HEK293T (cell line): ENCODE measurements at regions not wholly inside any gene's neighbourhood (a gene's known extent, or its start where the extent isn't known, plus 50 kb on each side); places are given as distances from the start of the nearest gene placed in this dataset.

Experiments used
- CTCF ChIA-PET: fragments of 350-600 bp; formaldehyde crosslinking; extraction: SDS; loops from one replicate; lab custom pipeline; 2021; ENCODE audit warnings: antibody characterized with exemption, inconsistent platforms; lab: Yijun Ruan, JAX
- POLR2A ChIA-PET: fragments of 350-600 bp; formaldehyde crosslinking; extraction: SDS; loops from one replicate; lab custom pipeline; 2020; ENCODE audit warnings: antibody characterized with exemption, inconsistent platforms; lab: Yijun Ruan, JAX
- DNase-seq: peaks from one replicate; pipeline ENCODE4 v3.0.0; 2012; ENCODE audit warnings: mixed read lengths; ENCODE audit errors: extremely low spot score
- ARNT ChIP-seq: fragments of 450-650 bp; IDR thresholded peaks from 2 replicates; pipeline ENCODE4 v1.6.1; 2017; ENCODE audit warnings: mild to moderate bottlenecking
- BHLHE40 ChIP-seq: fragments of 450-650 bp; IDR thresholded peaks from 2 replicates; pipeline ENCODE4 v1.6.1; 2016; ENCODE audit warnings: mild to moderate bottlenecking, moderate library complexity, borderline replicate concordance
- CTBP1 ChIP-seq: fragments of 450-650 bp; IDR thresholded peaks from 2 replicates; pipeline ENCODE4 v1.6.1; 2016; ENCODE audit warnings: borderline replicate concordance
- ELF4 ChIP-seq: fragments of 450-650 bp; IDR thresholded peaks from 2 replicates; pipeline ENCODE4 v1.6.1; 2017; ENCODE audit warnings: antibody characterized with exemption
- FOXA1 ChIP-seq: fragments of 450-650 bp; IDR thresholded peaks from 2 replicates; pipeline ENCODE4 v1.6.1; 2016; ENCODE audit warnings: mild to moderate bottlenecking
- FOXK2 ChIP-seq: fragments of 450-650 bp; IDR thresholded peaks from 2 replicates; pipeline ENCODE4 v1.6.1; 2016; ENCODE audit warnings: mild to moderate bottlenecking
- FOXM1 ChIP-seq: fragments of 450-650 bp; IDR thresholded peaks from 2 replicates; pipeline ENCODE4 v1.6.1; 2017; ENCODE audit warnings: mild to moderate bottlenecking, borderline replicate concordance
- HDGF ChIP-seq: fragments of 450-650 bp; IDR thresholded peaks from 2 replicates; pipeline ENCODE4 v1.6.1; 2017; ENCODE audit warnings: antibody characterized with exemption, borderline replicate concordance
- L3MBTL2 ChIP-seq: fragments of 450-650 bp; conservative IDR thresholded peaks from 2 replicates; pipeline ENCODE4 v1.6.1; 2016; ENCODE audit warnings: mild to moderate bottlenecking
- LEF1 ChIP-seq: fragments of 450-650 bp; IDR thresholded peaks from 2 replicates; pipeline ENCODE4 v1.6.1; 2017; ENCODE audit warnings: mild to moderate bottlenecking, borderline replicate concordance
- NFRKB ChIP-seq: fragments of 450-650 bp; IDR thresholded peaks from 2 replicates; pipeline ENCODE4 v1.6.1; 2016; ENCODE audit warnings: mild to moderate bottlenecking, moderate library complexity
- SP1 ChIP-seq: fragments of 450-650 bp; IDR thresholded peaks from 2 replicates; pipeline ENCODE4 v1.6.1; 2017
- SUZ12 ChIP-seq: fragments of 450-650 bp; IDR thresholded peaks from 2 replicates; pipeline ENCODE4 v1.6.1; 2016; ENCODE audit warnings: mild to moderate bottlenecking
- TARDBP ChIP-seq: fragments of 450-650 bp; IDR thresholded peaks from 2 replicates; pipeline ENCODE4 v1.6.1; 2016
- ZNF384 ChIP-seq: fragments of 450-650 bp; IDR thresholded peaks from 2 replicates; pipeline ENCODE4 v1.6.1; 2016
- TF ChIP-seq, protein P1 (sequence below): fragments of 450-650 bp; IDR thresholded peaks from 2 replicates; pipeline ENCODE4 v1.6.1; 2016

DNA sequence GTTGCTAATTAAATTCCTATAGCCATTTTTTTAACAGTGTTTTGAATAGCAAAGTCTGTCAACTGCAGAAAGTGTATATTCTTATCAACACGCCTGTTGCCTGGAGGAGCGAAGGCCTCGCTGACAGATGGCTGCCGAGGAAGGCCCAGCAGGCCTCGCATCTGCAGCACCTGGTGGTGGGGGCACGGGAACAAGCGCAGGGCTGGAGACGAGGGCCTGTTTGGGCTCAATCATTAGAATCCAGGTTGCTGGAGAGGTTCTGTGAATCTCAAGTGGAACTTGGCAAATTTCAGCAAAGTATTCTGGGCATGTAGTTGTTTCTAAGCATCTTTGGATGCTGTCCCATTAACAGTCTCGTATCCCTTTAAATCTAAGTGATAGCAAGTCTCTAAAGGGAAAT is 66.1 kb upstream of the FAM204A start:
- TF ChIP-seq SUZ12 (no peak), ZNF384 (no peak), L3MBTL2 (no peak)

DNA sequence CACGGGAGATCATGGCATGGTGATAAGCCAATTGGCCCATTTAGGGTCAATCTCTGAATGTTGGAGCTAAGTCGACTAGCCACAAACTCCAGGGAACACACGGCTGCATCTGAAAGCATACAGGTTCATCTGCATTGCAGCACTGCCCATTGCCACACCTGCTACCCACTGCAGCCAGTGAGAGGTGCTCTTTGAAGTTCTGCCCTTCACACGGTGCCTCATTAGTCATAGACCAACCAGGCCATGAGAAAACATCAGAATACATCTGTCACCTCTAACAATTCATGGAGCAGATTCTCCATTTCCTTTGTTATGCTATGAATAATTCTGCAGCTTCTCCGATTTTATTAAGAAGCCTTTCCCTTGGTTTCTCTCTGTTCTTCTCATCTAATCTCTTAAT is 65.7 kb upstream of the FAM204A start:
- no peak for DNase-seq
- ChIA-PET CTCF (no interaction called here), POLR2A (no interaction called here)
- TF ChIP-seq HDGF (no peak), BHLHE40 (no peak), ZNF384 (no peak), CTBP1 (no peak), SUZ12 (no peak), SP1 (no peak), LEF1 (no peak), FOXM1 (no peak), NFRKB (no peak), FOXK2 (no peak), ARNT (no peak), ELF4 (no peak), FOXA1 (no peak), L3MBTL2 (no peak), TARDBP (no peak)
- TF ChIP-seq, protein P1, sequence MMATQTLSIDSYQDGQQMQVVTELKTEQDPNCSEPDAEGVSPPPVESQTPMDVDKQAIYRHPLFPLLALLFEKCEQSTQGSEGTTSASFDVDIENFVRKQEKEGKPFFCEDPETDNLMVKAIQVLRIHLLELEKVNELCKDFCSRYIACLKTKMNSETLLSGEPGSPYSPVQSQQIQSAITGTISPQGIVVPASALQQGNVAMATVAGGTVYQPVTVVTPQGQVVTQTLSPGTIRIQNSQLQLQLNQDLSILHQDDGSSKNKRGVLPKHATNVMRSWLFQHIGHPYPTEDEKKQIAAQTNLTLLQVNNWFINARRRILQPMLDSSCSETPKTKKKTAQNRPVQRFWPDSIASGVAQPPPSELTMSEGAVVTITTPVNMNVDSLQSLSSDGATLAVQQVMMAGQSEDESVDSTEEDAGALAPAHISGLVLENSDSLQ = no peak

More for the DNA sequence above, 66.1 kb upstream of the FAM204A start:
- DNase-seq = no peak
- ChIA-PET CTCF (no interaction called here), POLR2A (no interaction called here)

DNA sequence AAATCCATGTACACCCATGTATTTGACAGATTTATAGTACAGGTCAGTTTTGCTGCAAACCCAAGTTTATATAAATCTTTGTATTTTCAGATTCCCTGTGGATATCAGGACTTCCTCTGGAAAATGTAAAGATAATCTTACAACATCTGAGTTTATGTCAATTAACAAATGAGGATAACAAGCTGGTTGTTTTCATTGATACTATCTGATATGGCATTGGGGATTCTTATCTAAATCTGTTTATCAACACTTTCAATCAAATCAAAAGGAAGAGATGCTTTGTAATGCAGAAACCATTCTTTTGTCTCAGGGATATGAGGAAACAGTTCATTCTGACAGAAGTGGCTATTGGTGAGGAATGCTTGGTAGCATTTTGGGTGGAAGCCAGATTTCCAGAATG is 64.9 kb upstream of the FAM204A start:
- ChIA-PET POLR2A (no interaction called here), CTCF (no interaction called here)
- TF ChIP-seq SUZ12 = no peak
- TF ChIP-seq LEF1 = no peak
- TF ChIP-seq ZNF384 = no peak
- TF ChIP-seq, protein P1 = no peak
- no peak for TF ChIP-seq L3MBTL2
- no peak for TF ChIP-seq FOXM1
- DNase-seq = no peak

DNA sequence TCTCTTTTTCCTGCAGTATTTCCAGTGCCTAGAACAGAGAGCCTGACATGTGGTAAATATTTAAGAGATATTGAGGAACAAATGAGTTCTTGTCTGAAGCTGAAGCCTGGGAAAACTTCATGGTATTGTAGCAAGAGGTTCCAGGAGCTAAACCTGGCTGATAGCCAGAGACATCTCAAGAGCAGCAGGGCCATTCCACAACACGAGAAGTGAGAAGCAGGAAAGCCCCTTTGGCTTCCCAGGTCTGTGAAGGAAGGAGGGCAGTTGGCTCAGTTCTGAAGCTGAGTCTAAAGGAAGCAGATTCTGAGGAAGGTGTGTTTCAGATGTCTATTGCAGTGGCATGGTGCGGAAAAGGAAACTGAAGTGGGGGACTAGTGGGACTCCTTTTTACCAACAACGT is 63.8 kb upstream of the FAM204A start:
- no peak for DNase-seq
- POLR2A ChIA-PET = no interaction called here
- TF ChIP-seq HDGF (no peak), FOXA1 (no peak), FOXM1 (no peak), ZNF384 (no peak), NFRKB (no peak), BHLHE40 (no peak)
- TF ChIP-seq, protein P1 = no peak
- CTCF ChIA-PET = interaction anchor here (0.7 kb wide), 3 partner anchors 53 to 914 kb away, joined by 3 read pairs; no protein-coding TSS in a partner anchor

DNA sequence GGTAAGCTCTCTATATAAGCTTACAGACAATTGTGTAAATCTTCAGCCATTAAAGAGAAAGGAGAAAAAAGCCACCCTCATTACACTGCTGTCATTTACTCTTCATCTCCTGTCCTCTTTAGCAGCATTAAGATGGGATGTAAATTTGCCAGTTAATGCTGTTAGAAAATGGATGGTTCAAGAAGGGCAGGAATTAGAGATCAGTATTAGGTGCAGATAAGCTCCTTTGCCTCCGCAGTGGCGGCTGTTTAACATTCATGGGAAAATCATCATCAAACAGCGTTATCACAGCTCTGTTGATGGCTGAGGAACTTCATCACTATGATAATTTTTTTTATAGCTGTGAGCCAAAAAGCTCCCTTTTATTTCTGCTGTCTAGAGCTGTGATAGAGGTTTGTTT is 61.8 kb upstream of the FAM204A start:
- no peak for DNase-seq
- ChIA-PET CTCF (no interaction called here), POLR2A (no interaction called here)
- no peak for TF ChIP-seq ELF4
- TF ChIP-seq, protein P1 = no peak
- no peak for TF ChIP-seq ZNF384
- no peak for TF ChIP-seq NFRKB
- TF ChIP-seq FOXK2 = no peak
- TF ChIP-seq SUZ12 = no peak
- no peak for TF ChIP-seq BHLHE40
- no peak for TF ChIP-seq ARNT
- TF ChIP-seq HDGF = no peak
- no peak for TF ChIP-seq CTBP1
- TF ChIP-seq L3MBTL2 = no peak
- TF ChIP-seq TARDBP = no peak
- no peak for TF ChIP-seq LEF1
- no peak for TF ChIP-seq FOXM1
- TF ChIP-seq SP1 = no peak
- TF ChIP-seq FOXA1 = no peak

DNA sequence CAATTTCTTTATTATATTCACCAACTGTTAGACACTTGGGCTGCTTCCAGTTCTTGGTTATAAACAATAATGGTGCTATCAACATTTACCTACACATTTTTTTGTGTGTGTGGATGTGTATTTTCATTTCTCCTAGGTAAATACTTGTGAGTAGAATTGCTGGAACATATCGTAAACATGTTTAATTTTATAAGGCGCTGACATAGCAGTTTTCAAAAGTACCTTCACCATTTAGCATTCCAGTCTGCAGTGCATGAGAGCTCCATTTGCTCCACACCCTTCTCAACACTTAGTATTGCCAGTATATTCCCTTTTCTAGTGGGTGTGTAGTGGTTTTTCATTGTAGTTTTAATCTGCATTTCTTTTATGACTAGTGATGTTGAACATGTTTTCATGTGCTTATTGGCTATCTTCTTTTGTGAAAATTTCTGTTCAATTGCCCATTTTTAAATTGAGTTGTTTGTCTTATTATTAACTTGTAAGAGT is 59.6 kb upstream of the FAM204A start:
- POLR2A ChIA-PET = no interaction called here
- no peak for DNase-seq
- TF ChIP-seq NFRKB = no peak
- TF ChIP-seq ZNF384 = no peak
- no peak for TF ChIP-seq SP1
- TF ChIP-seq FOXM1 = no peak
- no peak for TF ChIP-seq LEF1
- TF ChIP-seq ELF4 = no peak
- TF ChIP-seq L3MBTL2 = no peak
- TF ChIP-seq FOXK2 = no peak
- TF ChIP-seq, protein P1 = no peak
- TF ChIP-seq HDGF = no peak
- CTCF ChIA-PET = no interaction called here
